ENCODE measurements at regions not wholly inside any gene's neighbourhood (a gene's known extent, or its start where the extent isn't known, plus 50 kb on each side); places are given as distances from the start of the nearest gene placed in this dataset.

GRCh38 chr22:26830837-26831236 lies 173.4 kb downstream of the MIAT start:
- Histone ChIP-seq H3K9me3 (no peaks in the 10 kb centered on the region), H3K27me3 (replicated peaks; ENCODE audit: insufficient read depth) (no peaks in the 10 kb centered on the region), H3K4me1 (replicated peaks) (no peaks in the 10 kb centered on the region), H3K4me3 (no peak overlapping the region), H3K36me3 (no peaks in the 10 kb centered on the region), H3K27ac (no peak overlapping the region)
- TF ChIP-seq CTCF (IDR thresholded peaks at IDR 0.05) (no peak), POLR2A (IDR thresholded peaks at IDR 0.05) (no peak), POLR2AphosphoS5 (IDR thresholded peaks at IDR 0.05) (no peak)
- DNase-seq (ENCODE audit: low spot score), result no peak
- 85% methylated on average over 4 of the region's 4 CpGs for WGBS
- intact Hi-C loops (cut with DNase I), result no loop called here

GRCh38 chr22:26835023-26835422 lies 177.6 kb downstream of the MIAT start:
- H3K4me3 ChIP-seq, result no peak overlapping the region
- no peak for DNase-seq (ENCODE audit: low spot score)
- H3K36me3 ChIP-seq, result no peaks in the 10 kb centered on the region
- H3K27me3 ChIP-seq (replicated peaks; ENCODE audit: insufficient read depth), result no peaks in the 10 kb centered on the region
- TF ChIP-seq CTCF (IDR thresholded peaks at IDR 0.05) (no peak), POLR2A (IDR thresholded peaks at IDR 0.05) (no peak), POLR2AphosphoS5 (IDR thresholded peaks at IDR 0.05) (no peak)
- 93% methylated on average over 6 of the region's 6 CpGs for WGBS
- no peak overlapping the region for H3K27ac ChIP-seq
- intact Hi-C loops (cut with DNase I), result no loop called here
- no peaks in the 10 kb centered on the region for H3K9me3 ChIP-seq
- H3K4me1 ChIP-seq (replicated peaks), result no peaks in the 10 kb centered on the region

- intact Hi-C loops (cut with DNase I), result no loop called here
- DNase-seq (ENCODE audit: low spot score), result no peak
- TF ChIP-seq POLR2AphosphoS5 (IDR thresholded peaks at IDR 0.05) (no peak), CTCF (IDR thresholded peaks at IDR 0.05) (peak in 3 of 4 experiments; percentile 21 to 47 (median 36))
Observed at GRCh38 chr22:26835929-26836528, 178.6 kb downstream of the MIAT start.

GRCh38 chr22:26837784-26838470 lies 180.5 kb downstream of the MIAT start:
- intact Hi-C loops (cut with DNase I), result no loop called here
- Histone ChIP-seq H3K27ac (no peak overlapping the region), H3K4me1 (replicated peaks) (no peaks in the 10 kb centered on the region), H3K4me3 (no peak overlapping the region), H3K36me3 (no peaks in the 10 kb centered on the region), H3K9me3 (no peaks in the 10 kb centered on the region), H3K27me3 (replicated peaks; ENCODE audit: insufficient read depth) (no peaks in the 10 kb centered on the region)
- WGBS, result 49% methylated on average over 5 of the region's 5 CpGs
- TF ChIP-seq CTCF (IDR thresholded peaks at IDR 0.05), result no peak
- no peak for TF ChIP-seq POLR2A (IDR thresholded peaks at IDR 0.05)
- no peak for TF ChIP-seq POLR2AphosphoS5 (IDR thresholded peaks at IDR 0.05)
- no peak for DNase-seq (ENCODE audit: low spot score)

More at GRCh38 chr22:26835929-26836528, 178.6 kb downstream of the MIAT start:
- no peak overlapping the region for H3K27ac ChIP-seq
- H3K9me3 ChIP-seq, result no peaks in the 10 kb centered on the region
- H3K36me3 ChIP-seq, result no peaks in the 10 kb centered on the region
- 35% methylated on average over 3 of the region's 3 CpGs for WGBS
- H3K4me3 ChIP-seq, result no peak overlapping the region
- H3K4me1 ChIP-seq (replicated peaks), result no peaks in the 10 kb centered on the region
- H3K27me3 ChIP-seq (replicated peaks; ENCODE audit: insufficient read depth), result no peaks in the 10 kb centered on the region

DNA sequence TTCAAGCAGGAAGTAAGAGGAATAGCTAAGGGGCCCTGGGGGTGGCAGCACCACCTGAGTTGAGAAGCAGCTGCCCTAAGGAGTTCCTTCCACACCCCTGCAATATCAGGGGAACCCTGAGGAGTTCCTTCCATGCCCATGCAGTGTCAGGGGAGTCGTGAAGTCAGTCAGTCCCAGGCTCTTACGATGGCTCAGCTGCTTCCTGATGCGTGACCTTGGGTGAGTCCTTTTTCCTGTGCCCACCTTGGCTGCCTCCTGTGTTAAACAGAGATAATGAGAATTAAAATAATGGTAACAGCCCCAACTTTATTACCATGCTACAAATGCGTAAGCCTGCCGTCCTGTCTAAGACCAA lies 181.1 kb downstream of the MIAT start:
- Histone ChIP-seq H3K36me3 (no peaks in the 10 kb centered on the region), H3K27ac (no peak overlapping the region), H3K4me1 (replicated peaks) (no peaks in the 10 kb centered on the region), H3K27me3 (replicated peaks; ENCODE audit: insufficient read depth) (no peaks in the 10 kb centered on the region), H3K9me3 (no peaks in the 10 kb centered on the region), H3K4me3 (no peak overlapping the region)
- 92% methylated on average over 5 of the region's 5 CpGs for WGBS
- no peak for DNase-seq (ENCODE audit: low spot score)
- intact Hi-C loops (cut with DNase I), result no loop called here
- TF ChIP-seq POLR2AphosphoS5 (IDR thresholded peaks at IDR 0.05) (no peak), CTCF (IDR thresholded peaks at IDR 0.05) (no peak), POLR2A (IDR thresholded peaks at IDR 0.05) (no peak)

Data from prostate gland (tissue), 2 donors.